Adrenal gland (tissue), 9 donors: ENCODE measurements at regions not wholly inside any gene's neighbourhood (a gene's known extent, or its start where the extent isn't known, plus 50 kb on each side); places are given as distances from the start of the nearest gene placed in this dataset.

Experiments used
- DNase-seq, 7 donors: peaks; one replicate each; pipeline ENCODE4 v3.0.0-alpha.2; 2019 to 2020
- H3K27ac ChIP-seq, 5 donors: fragments of 200-600 bp; sonication (generic) in 4 of 5; 1 replicate in 3 of 5; 2 replicates in 2 of 5; pipeline versions ENCODE4 v1.5.1 to v1.8.0; 2016 to 2020; ENCODE audit warnings: mild to moderate bottlenecking in 1 of 5
- H3K27me3 ChIP-seq: fragments of 200-600 bp; 2 replicates; pipeline ENCODE4 v1.8.0; 2021
- H3K36me3 ChIP-seq, 2 donors: fragments of 200-600 bp; replicated peaks in 1 of 2; 1 replicate in 1 of 2; 2 replicates in 1 of 2; pipeline versions ENCODE4 v1.5.1 to v1.8.0; 2018 to 2022
- H3K4me1 ChIP-seq, 2 donors: fragments of 200-600 bp; replicated peaks in 1 of 2; 1 replicate in 1 of 2; 2 replicates in 1 of 2; pipeline versions ENCODE4 v1.5.1 to v1.8.0; 2018 to 2021
- H3K4me3 ChIP-seq, 4 donors: fragments of 200-600 bp; sonication (generic) in 3 of 4; one replicate each; pipeline ENCODE4 v1.5.1; 2016 to 2018
- H3K9me3 ChIP-seq, 3 donors: fragments of 200-600 bp; sonication (generic) in 1 of 3; replicated peaks in 1 of 3; 1 replicate in 2 of 3; 2 replicates in 1 of 3; pipeline versions ENCODE4 v1.5.1 to v1.8.0; 2016 to 2021
- CTCF ChIP-seq, 6 experiments: fragments of 450-650 bp in 4 of 6; fragments of 200-600 bp in 2 of 6; sonication (generic) in 1 of 6; IDR thresholded peaks; 1 replicate in 5 of 6; 2 replicates in 1 of 6; pipeline versions ENCODE4 v1.5.1 to v1.8.0; 2016 to 2021; ENCODE audit warnings: antibody characterized with exemption in 6 of 6, mild to moderate bottlenecking in 2 of 6, moderate library complexity in 1 of 6
- POLR2A ChIP-seq, 2 donors: fragments of 450-650 bp; IDR thresholded peaks; one replicate each; pipeline ENCODE4 v1.6.1; 2017; ENCODE audit warnings: antibody characterized with exemption in 2 of 2, mild to moderate bottlenecking in 2 of 2, moderate library complexity in 1 of 2
- WGBS, 4 donors: extraction: QIAGEN DNeasy Blood & Tissue Kit in 2 of 4; methylation state at CpG; one replicate each; pipeline versions ENCODE4 v1.1.5 to v1.1.7; 2013 to 2017; 5-methylcytosine and 5-hydroxymethylcytosine counted together
- intact Hi-C, 2 donors: fragments of 100-400 bp; cut with DNase I; formaldehyde crosslinking; loops; one replicate each; pipeline versions ENCODE4 v1.14.1 to v1.15.0; 2022 to 2023
- donor health status: healthy with polysubstance abuse.
- donor health status: Bipolar disorder and iron deficiency.
- donor health status: DM: yes; HTN: yes; CAD: no.
- donor health status: DM: no; HTN: no; CAD: no.
- donor health status: DM: no; HTN: no; CAD: no.

GRCh38 chr1:113219828-113220227 is 146.8 kb downstream of the LRIG2 start:
- H3K27ac ChIP-seq = no peak overlapping the region
- WGBS, 4 donors = 81 to 90% (median 87%) methylated on average over 4 to 5 of the region's 5 CpGs

GRCh38 chr1:113223040-113223439 is 150.0 kb downstream of the LRIG2 start:
- Histone ChIP-seq H3K36me3 (no peaks in the 10 kb centered on the region), H3K4me3 (no peak overlapping the region), H3K4me1 (peaks cover 2 to 5% of the 10 kb centered on the region in 2 donors), H3K27ac (no peak overlapping the region), H3K9me3 (no peaks in the 10 kb centered on the region), H3K27me3 (no peaks in the 10 kb centered on the region)
- intact Hi-C loops = no loop called here
- TF ChIP-seq POLR2A (IDR thresholded peaks at IDR 0.05) (no peak), CTCF (IDR thresholded peaks at IDR 0.05) (no peak)
- DNase-seq = no peak
- WGBS, 4 donors = 76 to 80% (median 78%) methylated on average over 2 of the region's 2 CpGs

More at GRCh38 chr1:113219828-113220227, 146.8 kb downstream of the LRIG2 start:
- TF ChIP-seq CTCF (IDR thresholded peaks at IDR 0.05) (no peak), POLR2A (IDR thresholded peaks at IDR 0.05) (no peak)
- Histone ChIP-seq H3K4me1 (peaks cover 14 to 19% of the 10 kb centered on the region in 2 donors), H3K36me3 (no peaks in the 10 kb centered on the region), H3K9me3 (no peaks in the 10 kb centered on the region), H3K27me3 (no peaks in the 10 kb centered on the region), H3K4me3 (no peak overlapping the region)
- intact Hi-C loops = no loop called here
- no peak for DNase-seq

- TF ChIP-seq CTCF (IDR thresholded peaks at IDR 0.05) (no peak), POLR2A (IDR thresholded peaks at IDR 0.05) (no peak)
- WGBS, 4 donors = 68 to 78% (median 73%) methylated on average over 9 of the region's 9 CpGs
- no peak overlapping the region for H3K27ac ChIP-seq
- intact Hi-C loops = no loop called here
- H3K36me3 ChIP-seq = no peaks in the 10 kb centered on the region
- no peaks in the 10 kb centered on the region for H3K27me3 ChIP-seq
- H3K9me3 ChIP-seq = no peaks in the 10 kb centered on the region
- peak in 1 of 7 donors; percentile 6 for DNase-seq
- no peak overlapping the region for H3K4me3 ChIP-seq
- peaks cover 0 to under 1% of the 10 kb centered on the region in 2 donors for H3K4me1 ChIP-seq
Measured at GRCh38 chr1:113223546-113223945, 150.5 kb downstream of the LRIG2 start.

GRCh38 chr1:113226148-113226547 is 153.2 kb downstream of the LRIG2 start:
- H3K4me3 ChIP-seq = no peak overlapping the region
- H3K36me3 ChIP-seq = no peaks in the 10 kb centered on the region
- no peaks in the 10 kb centered on the region for H3K9me3 ChIP-seq
- no peaks in the 10 kb centered on the region for H3K4me1 ChIP-seq
- H3K27ac ChIP-seq = no peak overlapping the region
- intact Hi-C loops = no loop called here
- no peaks in the 10 kb centered on the region for H3K27me3 ChIP-seq
- WGBS, 4 donors = 80 to 83% (median 83%) methylated on average over 10 of the region's 10 CpGs
- DNase-seq = no peak
- TF ChIP-seq CTCF (IDR thresholded peaks at IDR 0.05) (no peak), POLR2A (IDR thresholded peaks at IDR 0.05) (no peak)
